GM23338 (cell line): ENCODE measurements at regions not wholly inside any gene's neighbourhood (a gene's known extent, or its start where the extent isn't known, plus 50 kb on each side); places are given as distances from the start of the nearest gene placed in this dataset.

Experiments
- ATAC-seq: fragments of 200-7000 bp; cut with Tn5 transposase; 3 replicates; pipeline ENCODE4 v1.9.1; 2020
- DNase-seq: peaks from one replicate; pipeline ENCODE4 v3.0.0-alpha.2; 2015; ENCODE audit warnings: low spot score
- H2AFZ ChIP-seq: fragments of 200-600 bp; sonication (generic); 2 replicates; pipeline ENCODE4 v1.8.0; 2016; ENCODE audit warnings: antibody characterized with exemption, mild to moderate bottlenecking, moderate library complexity
- H3F3A ChIP-seq: fragments of 200-600 bp; sonication (generic); replicated peaks from 2 replicates; pipeline ENCODE4 v1.8.0; 2017; ENCODE audit warnings: antibody characterized with exemption, mixed run types, low read depth
- H3K27ac ChIP-seq: fragments of 200-600 bp; sonication (generic); 2 replicates; pipeline ENCODE4 v1.6.1; 2016; ENCODE audit warnings: low read depth
- H3K27me3 ChIP-seq: fragments of 200-600 bp; sonication (generic); 2 replicates; pipeline ENCODE4 v1.8.0; 2016; ENCODE audit warnings: mild to moderate bottlenecking, mixed run types, moderate library complexity; ENCODE audit not compliant: insufficient read depth
- H3K36me3 ChIP-seq: fragments of 200-600 bp; sonication (generic); 2 replicates; pipeline ENCODE4 v1.8.0; 2016; ENCODE audit warnings: mild to moderate bottlenecking; ENCODE audit not compliant: insufficient read depth
- H3K4me1 ChIP-seq: fragments of 200-600 bp; sonication (generic); 2 replicates; pipeline ENCODE4 v1.8.0; 2016; ENCODE audit warnings: mild to moderate bottlenecking, moderate library complexity; ENCODE audit not compliant: insufficient read depth
- H3K4me2 ChIP-seq: fragments of 200-600 bp; sonication (generic); 2 replicates; pipeline ENCODE4 v1.7.1; 2017; ENCODE audit warnings: mixed run types
- H3K4me3 ChIP-seq: fragments of 200-600 bp; sonication (generic); 2 replicates; pipeline ENCODE4 v1.6.1; 2016; ENCODE audit warnings: mixed run types
- H3K79me2 ChIP-seq: fragments of 200-600 bp; sonication (generic); replicated peaks from 2 replicates; pipeline ENCODE4 v1.8.0; 2017; ENCODE audit warnings: mild to moderate bottlenecking; ENCODE audit not compliant: insufficient read depth
- H3K9me2 ChIP-seq: fragments of 200-600 bp; sonication (generic); 2 replicates; pipeline ENCODE4 v1.8.0; 2017; ENCODE audit not compliant: insufficient read depth
- H4K20me1 ChIP-seq: fragments of 200-600 bp; sonication (generic); replicated peaks from 2 replicates; pipeline ENCODE4 v1.8.0; 2017; ENCODE audit warnings: mild to moderate bottlenecking; ENCODE audit not compliant: insufficient read depth
- H3K27ac Mint-ChIP-seq: 2 replicates; pipeline ENCODE4 v1.8.0; 2020; ENCODE audit warnings: inconsistent platforms, mild to moderate bottlenecking, moderate library complexity, mixed read lengths
- H3K27me3 Mint-ChIP-seq: 3 replicates; pipeline ENCODE4 v1.8.0; 2022; ENCODE audit warnings: low read depth, mild to moderate bottlenecking, moderate library complexity, mixed read lengths, inconsistent platforms; ENCODE audit not compliant: insufficient read depth, poor library complexity
- H3K36me3 Mint-ChIP-seq: 3 replicates; pipeline ENCODE4 v1.8.0; 2021; ENCODE audit warnings: low read depth, mild to moderate bottlenecking, inconsistent platforms, moderate library complexity, mixed read lengths
- H3K4me1 Mint-ChIP-seq: 3 replicates; pipeline ENCODE4 v1.8.0; 2020; ENCODE audit warnings: mild to moderate bottlenecking, inconsistent platforms, mixed read lengths
- H3K4me3 Mint-ChIP-seq: 3 replicates; pipeline ENCODE4 v1.8.0; 2021; ENCODE audit warnings: moderate library complexity, mild to moderate bottlenecking, inconsistent platforms, mixed read lengths
- H3K9me3 Mint-ChIP-seq: 3 replicates; pipeline ENCODE4 v1.8.0; 2020; ENCODE audit warnings: moderate library complexity, mild to moderate bottlenecking, inconsistent platforms, mixed read lengths
- CTCF ChIP-seq, 2 experiments: fragments of 200-600 bp in 1 of 2; sonication (generic) in 1 of 2; conservative IDR thresholded peaks; 2 replicates each; pipeline versions ENCODE4 v1.5.1 to v1.6.1; 2016 to 2017; ENCODE audit warnings: antibody characterized with exemption in 2 of 2, low read depth in 2 of 2, mild to moderate bottlenecking in 2 of 2, moderate library complexity in 1 of 2
- EZH2phosphoT487 ChIP-seq: fragments of 200-600 bp; sonication (generic); IDR thresholded peaks from one replicate; pipeline ENCODE4 v1.8.1; 2018; ENCODE audit warnings: antibody characterized with exemption; ENCODE audit not compliant: unreplicated experiment
- JUNB ChIP-seq: IDR thresholded peaks from one replicate; pipeline ENCODE4 v1.6.1; 2016; ENCODE audit warnings: antibody characterized with exemption; ENCODE audit not compliant: unreplicated experiment
- NANOG ChIP-seq: IDR thresholded peaks from 2 replicates; pipeline ENCODE4 v1.6.1; 2016; ENCODE audit warnings: antibody characterized with exemption, borderline replicate concordance
- REST ChIP-seq: IDR thresholded peaks from one replicate; pipeline ENCODE4 v1.6.1; 2018; ENCODE audit warnings: antibody characterized with exemption; ENCODE audit not compliant: unreplicated experiment
- ZNF114 ChIP-seq: fragments of 250-450 bp; sonication (Bioruptor Pico); IDR thresholded peaks from 2 replicates; pipeline ENCODE4 v1.5.0; 2020; ENCODE audit warnings: mild to moderate bottlenecking, moderate library complexity
- ZNF331 ChIP-seq: fragments of 250-450 bp; sonication (Bioruptor Pico); IDR thresholded peaks from 2 replicates; pipeline ENCODE4 v1.5.0; 2020; ENCODE audit warnings: low read depth, mild to moderate bottlenecking, moderate library complexity
- TF ChIP-seq, protein P1 (sequence below): fragments of 250-450 bp; sonication (Bioruptor Pico); IDR thresholded peaks from 2 replicates; pipeline ENCODE4 v1.5.0; 2020; ENCODE audit warnings: mild to moderate bottlenecking, moderate library complexity

DNA sequence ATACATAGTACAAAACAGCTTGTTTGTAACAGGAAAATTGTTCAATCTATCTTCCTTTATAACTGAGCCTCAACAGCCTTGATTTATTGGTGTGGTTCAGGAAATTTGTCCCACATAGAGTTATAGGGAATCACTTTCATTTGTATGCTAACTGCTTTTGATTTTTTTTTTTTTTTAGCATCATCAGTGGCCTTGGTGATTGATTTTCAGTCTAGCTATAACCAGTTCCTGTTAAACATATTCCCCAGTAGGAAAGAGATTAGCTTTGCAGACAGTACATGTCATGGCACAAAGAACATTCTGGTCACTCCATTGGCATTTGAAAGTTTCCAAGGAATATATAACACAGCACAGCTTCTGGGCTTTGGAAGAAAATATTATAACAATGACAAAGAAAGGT, 337.3 kb upstream of the TMPO start:
- Histone ChIP-seq H3K4me1 (no peaks in the 10 kb centered on the region), H2AFZ (no peak overlapping the region), H3K27ac (no peak overlapping the region), H3K9me2 (no peaks in the 10 kb centered on the region), H3K36me3 (no peaks in the 10 kb centered on the region), H4K20me1 (no peaks in the 10 kb centered on the region), H3K4me3 (no peak overlapping the region), H3K27me3 (no peaks in the 10 kb centered on the region), H3F3A (no peaks in the 10 kb centered on the region), H3K79me2 (no peaks in the 10 kb centered on the region), H3K4me2 (no peak overlapping the region)
- Mint-ChIP-seq H3K27me3 (no peaks in the 10 kb centered on the region), H3K4me1 (no peaks in the 10 kb centered on the region), H3K36me3 (no peaks in the 10 kb centered on the region), H3K9me3 (no peaks in the 10 kb centered on the region), H3K4me3 (no peak overlapping the region), H3K27ac (no peak overlapping the region)
- DNase-seq (no peak), ATAC-seq (no peak)
- no peak for TF ChIP-seq EZH2phosphoT487
- TF ChIP-seq REST, result no peak
- TF ChIP-seq CTCF (conservative IDR thresholded peaks at IDR 0.05; ENCODE audit: low read depth in 2 of 2), result no peak
- TF ChIP-seq NANOG, result no peak
- TF ChIP-seq ZNF114 (CRISPR knock-in tag), result no peak
- no peak for TF ChIP-seq JUNB

DNA sequence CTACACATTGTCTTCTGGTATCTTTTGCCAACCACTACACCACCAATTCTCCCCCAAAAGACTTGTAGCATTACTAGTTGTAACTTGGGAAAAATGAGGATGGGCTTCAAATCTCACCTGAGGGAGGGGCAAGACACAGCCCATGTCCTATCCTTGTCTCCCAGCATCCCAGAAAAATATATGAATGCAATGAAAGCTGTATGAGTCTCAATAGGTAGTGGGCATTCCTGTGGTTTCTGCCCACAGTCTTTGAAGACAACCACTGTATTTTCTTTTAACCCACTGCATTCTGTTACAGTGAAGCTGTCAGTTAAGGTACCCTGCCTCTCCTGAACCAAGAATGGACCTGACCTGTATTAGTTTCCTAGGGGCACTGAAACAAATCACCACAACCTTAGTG, 336.2 kb upstream of the TMPO start:
- Mint-ChIP-seq H3K4me3 (no peak overlapping the region), H3K9me3 (no peaks in the 10 kb centered on the region), H3K36me3 (no peaks in the 10 kb centered on the region), H3K27ac (no peak overlapping the region), H3K4me1 (no peaks in the 10 kb centered on the region), H3K27me3 (no peaks in the 10 kb centered on the region)
- no peak overlapping the region for H3K27ac ChIP-seq
- H3F3A ChIP-seq, result no peaks in the 10 kb centered on the region
- no peaks in the 10 kb centered on the region for H3K79me2 ChIP-seq
- H2AFZ ChIP-seq, result no peak overlapping the region
- no peak overlapping the region for H3K4me2 ChIP-seq
- H3K4me1 ChIP-seq, result no peaks in the 10 kb centered on the region
- H3K36me3 ChIP-seq, result no peaks in the 10 kb centered on the region
- no peaks in the 10 kb centered on the region for H4K20me1 ChIP-seq
- no peak overlapping the region for H3K4me3 ChIP-seq
- H3K9me2 ChIP-seq, result no peaks in the 10 kb centered on the region
- DNase-seq (no peak), ATAC-seq (no peak)
- no peaks in the 10 kb centered on the region for H3K27me3 ChIP-seq
- TF ChIP-seq, protein P1, sequence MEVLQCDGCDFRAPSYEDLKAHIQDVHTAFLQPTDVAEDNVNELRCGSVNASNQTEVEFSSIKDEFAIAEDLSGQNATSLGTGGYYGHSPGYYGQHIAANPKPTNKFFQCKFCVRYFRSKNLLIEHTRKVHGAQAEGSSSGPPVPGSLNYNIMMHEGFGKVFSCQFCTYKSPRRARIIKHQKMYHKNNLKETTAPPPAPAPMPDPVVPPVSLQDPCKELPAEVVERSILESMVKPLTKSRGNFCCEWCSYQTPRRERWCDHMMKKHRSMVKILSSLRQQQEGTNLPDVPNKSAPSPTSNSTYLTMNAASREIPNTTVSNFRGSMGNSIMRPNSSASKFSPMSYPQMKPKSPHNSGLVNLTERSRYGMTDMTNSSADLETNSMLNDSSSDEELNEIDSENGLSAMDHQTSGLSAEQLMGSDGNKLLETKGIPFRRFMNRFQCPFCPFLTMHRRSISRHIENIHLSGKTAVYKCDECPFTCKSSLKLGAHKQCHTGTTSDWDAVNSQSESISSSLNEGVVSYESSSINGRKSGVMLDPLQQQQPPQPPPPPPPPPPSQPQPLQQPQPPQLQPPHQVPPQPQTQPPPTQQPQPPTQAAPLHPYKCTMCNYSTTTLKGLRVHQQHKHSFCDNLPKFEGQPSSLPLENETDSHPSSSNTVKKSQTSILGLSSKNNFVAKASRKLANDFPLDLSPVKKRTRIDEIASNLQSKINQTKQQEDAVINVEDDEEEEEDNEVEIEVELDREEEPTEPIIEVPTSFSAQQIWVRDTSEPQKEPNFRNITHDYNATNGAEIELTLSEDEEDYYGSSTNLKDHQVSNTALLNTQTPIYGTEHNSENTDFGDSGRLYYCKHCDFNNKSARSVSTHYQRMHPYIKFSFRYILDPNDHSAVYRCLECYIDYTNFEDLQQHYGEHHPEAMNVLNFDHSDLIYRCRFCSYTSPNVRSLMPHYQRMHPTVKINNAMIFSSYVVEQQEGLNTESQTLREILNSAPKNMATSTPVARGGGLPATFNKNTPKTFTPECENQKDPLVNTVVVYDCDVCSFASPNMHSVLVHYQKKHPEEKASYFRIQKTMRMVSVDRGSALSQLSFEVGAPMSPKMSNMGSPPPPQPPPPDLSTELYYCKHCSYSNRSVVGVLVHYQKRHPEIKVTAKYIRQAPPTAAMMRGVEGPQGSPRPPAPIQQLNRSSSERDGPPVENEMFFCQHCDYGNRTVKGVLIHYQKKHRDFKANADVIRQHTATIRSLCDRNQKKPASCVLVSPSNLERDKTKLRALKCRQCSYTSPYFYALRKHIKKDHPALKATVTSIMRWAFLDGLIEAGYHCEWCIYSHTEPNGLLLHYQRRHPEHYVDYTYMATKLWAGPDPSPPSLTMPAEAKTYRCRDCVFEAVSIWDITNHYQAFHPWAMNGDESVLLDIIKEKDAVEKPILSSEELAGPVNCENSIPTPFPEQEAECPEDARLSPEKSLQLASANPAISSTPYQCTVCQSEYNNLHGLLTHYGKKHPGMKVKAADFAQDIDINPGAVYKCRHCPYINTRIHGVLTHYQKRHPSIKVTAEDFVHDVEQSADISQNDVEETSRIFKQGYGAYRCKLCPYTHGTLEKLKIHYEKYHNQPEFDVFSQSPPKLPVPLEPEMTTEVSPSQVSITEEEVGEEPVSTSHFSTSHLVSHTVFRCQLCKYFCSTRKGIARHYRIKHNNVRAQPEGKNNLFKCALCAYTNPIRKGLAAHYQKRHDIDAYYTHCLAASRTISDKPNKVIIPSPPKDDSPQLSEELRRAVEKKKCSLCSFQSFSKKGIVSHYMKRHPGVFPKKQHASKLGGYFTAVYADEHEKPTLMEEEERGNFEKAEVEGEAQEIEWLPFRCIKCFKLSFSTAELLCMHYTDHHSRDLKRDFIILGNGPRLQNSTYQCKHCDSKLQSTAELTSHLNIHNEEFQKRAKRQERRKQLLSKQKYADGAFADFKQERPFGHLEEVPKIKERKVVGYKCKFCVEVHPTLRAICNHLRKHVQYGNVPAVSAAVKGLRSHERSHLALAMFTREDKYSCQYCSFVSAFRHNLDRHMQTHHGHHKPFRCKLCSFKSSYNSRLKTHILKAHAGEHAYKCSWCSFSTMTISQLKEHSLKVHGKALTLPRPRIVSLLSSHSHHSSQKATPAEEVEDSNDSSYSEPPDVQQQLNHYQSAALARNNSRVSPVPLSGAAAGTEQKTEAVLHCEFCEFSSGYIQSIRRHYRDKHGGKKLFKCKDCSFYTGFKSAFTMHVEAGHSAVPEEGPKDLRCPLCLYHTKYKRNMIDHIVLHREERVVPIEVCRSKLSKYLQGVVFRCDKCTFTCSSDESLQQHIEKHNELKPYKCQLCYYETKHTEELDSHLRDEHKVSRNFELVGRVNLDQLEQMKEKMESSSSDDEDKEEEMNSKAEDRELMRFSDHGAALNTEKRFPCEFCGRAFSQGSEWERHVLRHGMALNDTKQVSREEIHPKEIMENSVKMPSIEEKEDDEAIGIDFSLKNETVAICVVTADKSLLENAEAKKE (CRISPR knock-in tag), result no peak
- no peak for TF ChIP-seq JUNB
- TF ChIP-seq ZNF331 (CRISPR knock-in tag), result no peak
- no peak for TF ChIP-seq NANOG
